Astrocyte (in vitro differentiated cells and primary cell): ENCODE measurements at regions not wholly inside any gene's neighbourhood (a gene's known extent, or its start where the extent isn't known, plus 50 kb on each side); places are given as distances from the start of the nearest gene placed in this dataset.

Source experiments
- DNase-seq: peaks from one replicate; pipeline ENCODE4 v3.0.0-alpha.2; 2010; ENCODE audit warnings: low read depth
- FAIRE-seq: peaks from 2 replicates; lab custom pipeline; 2011; peaks lifted over from hg19 to GRCh38; lab: Jason Lieb, UNC
- H2AFZ ChIP-seq: 2 replicates; pipeline ENCODE4 v1.6.0; 2012; ENCODE audit warnings: low read depth, low read length, inconsistent platforms
- H3K27ac ChIP-seq: 2 replicates; pipeline ENCODE4 v1.5.1; 2011; ENCODE audit warnings: low read depth, low read length, inconsistent platforms
- H3K27me3 ChIP-seq: 2 replicates; pipeline ENCODE4 v1.6.0; 2011; ENCODE audit warnings: low read length, inconsistent platforms; ENCODE audit not compliant: insufficient read depth
- H3K36me3 ChIP-seq: 2 replicates; pipeline ENCODE4 v1.5.1; 2011; ENCODE audit warnings: low read length, inconsistent platforms; ENCODE audit not compliant: insufficient read depth
- H3K4me1 ChIP-seq: 2 replicates; pipeline ENCODE4 v1.5.1; 2011; ENCODE audit warnings: low read length, inconsistent platforms; ENCODE audit not compliant: insufficient read depth
- H3K4me2 ChIP-seq: 2 replicates; pipeline ENCODE4 v1.6.0; 2012; ENCODE audit warnings: low read length, inconsistent platforms
- H3K4me3 ChIP-seq: 2 replicates; pipeline ENCODE4 v1.5.1; 2011; ENCODE audit warnings: low read depth, mild to moderate bottlenecking, low read length, inconsistent platforms; ENCODE audit not compliant: insufficient read depth
- H3K79me2 ChIP-seq: 2 replicates; pipeline ENCODE4 v1.6.0; 2012; ENCODE audit warnings: mild to moderate bottlenecking, low read length, inconsistent platforms; ENCODE audit not compliant: insufficient read depth
- H3K9ac ChIP-seq: 2 replicates; pipeline ENCODE4 v1.6.0; 2012; ENCODE audit warnings: mild to moderate bottlenecking, low read length, inconsistent platforms
- H3K9me3 ChIP-seq: 2 replicates; pipeline ENCODE4 v1.5.1; 2012; ENCODE audit warnings: low read depth, mild to moderate bottlenecking, low read length, inconsistent platforms; ENCODE audit not compliant: insufficient read depth
- H4K20me1 ChIP-seq: 2 replicates; pipeline ENCODE4 v1.6.0; 2012; ENCODE audit warnings: low read length, inconsistent platforms; ENCODE audit not compliant: insufficient read depth
- H3K27ac Mint-ChIP-seq: one replicate; pipeline ENCODE4 v1.8.0; 2021; ENCODE audit warnings: mild to moderate bottlenecking, mixed read lengths; ENCODE audit not compliant: unreplicated experiment
- H3K27me3 Mint-ChIP-seq: one replicate; pipeline ENCODE4 v1.8.0; 2021; ENCODE audit warnings: low read depth, mixed read lengths; ENCODE audit not compliant: unreplicated experiment
- H3K36me3 Mint-ChIP-seq: one replicate; pipeline ENCODE4 v1.8.0; 2021; ENCODE audit warnings: low read depth, mixed read lengths; ENCODE audit not compliant: unreplicated experiment
- H3K4me1 Mint-ChIP-seq: one replicate; pipeline ENCODE4 v1.8.0; 2021; ENCODE audit warnings: low read depth, mixed read lengths; ENCODE audit not compliant: unreplicated experiment
- H3K4me3 Mint-ChIP-seq: one replicate; pipeline ENCODE4 v1.8.0; 2021; ENCODE audit warnings: mild to moderate bottlenecking, moderate library complexity, mixed read lengths; ENCODE audit not compliant: unreplicated experiment
- H3K9me3 Mint-ChIP-seq: one replicate; pipeline ENCODE4 v1.8.0; 2021; ENCODE audit warnings: mild to moderate bottlenecking, mixed read lengths; ENCODE audit not compliant: unreplicated experiment
- CTCF ChIP-seq: IDR thresholded peaks from 2 replicates; pipeline ENCODE4 v1.5.1; 2011; ENCODE audit warnings: low read depth, mild to moderate bottlenecking, inconsistent platforms, low read length, moderate library complexity; ENCODE audit not compliant: insufficient read depth
- EZH2 ChIP-seq: IDR thresholded peaks from 2 replicates; pipeline ENCODE4 v1.6.1; 2012; ENCODE audit warnings: mild to moderate bottlenecking, low read length, inconsistent platforms; ENCODE audit not compliant: insufficient read depth

GRCh38 chr10:57754803-57755202, 512.9 kb downstream of the IPMK start:
- no peak for TF ChIP-seq CTCF
- TF ChIP-seq EZH2: no peak
- Histone ChIP-seq H3K36me3 (no peaks in the 10 kb centered on the region), H3K4me2 (no peak overlapping the region), H3K9ac (no peak overlapping the region), H3K27ac (no peak overlapping the region), H3K79me2 (no peaks in the 10 kb centered on the region), H2AFZ (no peak overlapping the region), H3K4me3 (no peak overlapping the region), H3K27me3 (no peaks in the 10 kb centered on the region), H3K9me3 (no peaks in the 10 kb centered on the region), H4K20me1 (no peaks in the 10 kb centered on the region), H3K4me1 (no peaks in the 10 kb centered on the region)
- Mint-ChIP-seq H3K27ac (no peak overlapping the region), H3K27me3 (no peaks in the 10 kb centered on the region), H3K4me1 (no peaks in the 10 kb centered on the region), H3K36me3 (no peaks in the 10 kb centered on the region), H3K9me3 (peaks cover 3% of the 10 kb centered on the region), H3K4me3 (no peak overlapping the region)
- DNase-seq (no peak), FAIRE-seq (no peak)

GRCh38 chr10:57743711-57744110, 524.0 kb downstream of the IPMK start:
- Histone ChIP-seq H3K4me3 (no peak overlapping the region), H3K9ac (no peak overlapping the region), H3K27ac (no peak overlapping the region), H3K9me3 (no peaks in the 10 kb centered on the region), H3K4me1 (no peaks in the 10 kb centered on the region), H3K36me3 (no peaks in the 10 kb centered on the region), H3K4me2 (no peak overlapping the region), H3K27me3 (no peaks in the 10 kb centered on the region), H2AFZ (no peak overlapping the region), H3K79me2 (no peaks in the 10 kb centered on the region), H4K20me1 (no peaks in the 10 kb centered on the region)
- Mint-ChIP-seq H3K36me3 (no peaks in the 10 kb centered on the region), H3K27me3 (no peaks in the 10 kb centered on the region), H3K4me3 (no peak overlapping the region), H3K9me3 (peaks cover under 1% of the 10 kb centered on the region), H3K27ac (no peak overlapping the region), H3K4me1 (no peaks in the 10 kb centered on the region)
- FAIRE-seq (no peak), DNase-seq (no peak)
- TF ChIP-seq EZH2: no peak
- no peak for TF ChIP-seq CTCF

GRCh38 chr10:57741751-57742150, 525.9 kb downstream of the IPMK start:
- H3K9me3 ChIP-seq: no peaks in the 10 kb centered on the region
- no peaks in the 10 kb centered on the region for H3K27me3 ChIP-seq
- Mint-ChIP-seq H3K9me3 (no peaks in the 10 kb centered on the region), H3K4me1 (no peaks in the 10 kb centered on the region), H3K36me3 (no peaks in the 10 kb centered on the region), H3K4me3 (no peak overlapping the region), H3K27me3 (no peaks in the 10 kb centered on the region), H3K27ac (no peak overlapping the region)
- no peaks in the 10 kb centered on the region for H3K4me1 ChIP-seq
- no peak for DNase-seq
- H3K4me2 ChIP-seq: no peak overlapping the region
- H3K4me3 ChIP-seq: no peak overlapping the region
- H3K9ac ChIP-seq: no peak overlapping the region
- no peak overlapping the region for H2AFZ ChIP-seq
- no peak overlapping the region for H3K27ac ChIP-seq
- FAIRE-seq: no peak
- no peak for TF ChIP-seq EZH2
- no peak for TF ChIP-seq CTCF
- H4K20me1 ChIP-seq: no peaks in the 10 kb centered on the region
- H3K79me2 ChIP-seq: no peaks in the 10 kb centered on the region
- H3K36me3 ChIP-seq: no peaks in the 10 kb centered on the region
